ACC112 (cell line): ENCODE measurements at regions not wholly inside any gene's neighbourhood (a gene's known extent, or its start where the extent isn't known, plus 50 kb on each side); places are given as distances from the start of the nearest gene placed in this dataset.

Source experiments
- H2AFZ ChIP-seq: fragments of 200-600 bp; sonication (generic); one replicate; pipeline ENCODE4 v1.6.0; 2017; ENCODE audit warnings: antibody characterized with exemption, low read length; ENCODE audit not compliant: unreplicated experiment
- H3K27ac ChIP-seq: fragments of 200-600 bp; sonication (generic); 2 replicates; pipeline ENCODE4 v1.5.1; 2014; ENCODE audit warnings: low read depth, mild to moderate bottlenecking, antibody characterized with exemption, low read length, moderate library complexity
- H3K27me3 ChIP-seq: fragments of 200-600 bp; sonication (generic); 2 replicates; pipeline ENCODE4 v1.6.1; 2014; ENCODE audit warnings: mild to moderate bottlenecking, antibody characterized with exemption, low read length, moderate library complexity, mixed read lengths; ENCODE audit not compliant: insufficient read depth
- H3K36me3 ChIP-seq: fragments of 200-600 bp; sonication (generic); 2 replicates; pipeline ENCODE4 v1.6.1; 2016; ENCODE audit warnings: mild to moderate bottlenecking, antibody characterized with exemption, low read length, moderate library complexity, mixed read lengths; ENCODE audit not compliant: insufficient read depth
- H3K4me1 ChIP-seq: fragments of 200-600 bp; sonication (generic); one replicate; pipeline ENCODE4 v1.6.1; 2016; ENCODE audit warnings: low read length, mixed read lengths; ENCODE audit not compliant: insufficient read depth, unreplicated experiment, control insufficient read depth
- H3K4me3 ChIP-seq: fragments of 200-600 bp; sonication (generic); 2 replicates; pipeline ENCODE4 v1.5.1; 2014; ENCODE audit warnings: mild to moderate bottlenecking, low read depth, low read length
- H3K79me2 ChIP-seq: fragments of 200-600 bp; sonication (generic); one replicate; pipeline ENCODE4 v1.6.0; 2016; ENCODE audit warnings: low read length; ENCODE audit not compliant: control insufficient read depth, unreplicated experiment, insufficient read depth

DNA sequence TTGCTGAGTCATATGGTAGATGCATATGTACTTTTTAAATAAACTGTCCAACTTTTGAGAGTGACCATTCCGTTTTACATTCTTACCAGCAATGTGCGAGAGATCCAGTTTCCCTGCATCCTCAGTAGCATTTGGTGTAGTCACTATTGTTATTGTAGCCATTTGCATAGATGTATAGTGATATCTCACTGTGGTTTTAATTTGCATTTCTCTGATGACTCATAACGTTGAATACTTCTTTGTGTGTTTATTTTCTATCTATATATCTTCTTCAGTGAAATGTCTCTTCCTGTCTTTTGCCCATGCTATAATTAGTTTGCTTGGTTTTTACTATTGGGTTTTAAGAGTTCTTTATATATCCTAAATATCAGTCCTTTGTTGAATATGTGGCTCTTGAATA, 255.7 kb upstream of the GRM7 start:
- no peak overlapping the region for H3K27ac ChIP-seq
- no peaks in the 10 kb centered on the region for H3K27me3 ChIP-seq
- no peaks in the 10 kb centered on the region for H3K36me3 ChIP-seq
- no peaks in the 10 kb centered on the region for H3K79me2 ChIP-seq
- no peak overlapping the region for H2AFZ ChIP-seq
- H3K4me3 ChIP-seq, result no peak overlapping the region
- no peaks in the 10 kb centered on the region for H3K4me1 ChIP-seq

DNA sequence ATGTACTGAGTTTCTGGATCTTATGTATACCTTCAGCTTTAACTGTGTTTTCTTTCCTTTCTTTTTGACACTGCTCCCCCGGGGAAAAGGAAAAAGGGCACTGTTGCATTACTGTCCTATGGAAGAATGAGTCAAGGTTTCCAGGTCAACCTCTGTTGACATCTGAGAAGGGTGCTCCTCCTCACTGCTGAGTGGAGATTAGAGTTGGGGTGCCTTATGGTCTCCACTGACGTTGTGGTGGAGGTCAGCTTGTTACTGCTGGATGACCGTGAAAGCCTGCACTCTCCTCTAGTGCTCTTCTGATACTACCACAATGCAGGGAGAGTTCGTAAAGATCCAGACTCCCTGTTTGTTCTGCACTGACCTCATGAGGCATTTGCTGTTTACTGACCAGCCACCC, 252.1 kb upstream of the GRM7 start:
- H3K27me3 ChIP-seq, result no peaks in the 10 kb centered on the region
- H3K4me3 ChIP-seq, result no peak overlapping the region
- no peaks in the 10 kb centered on the region for H3K4me1 ChIP-seq
- H2AFZ ChIP-seq, result no peak overlapping the region
- no peaks in the 10 kb centered on the region for H3K79me2 ChIP-seq
- H3K36me3 ChIP-seq, result no peaks in the 10 kb centered on the region
- H3K27ac ChIP-seq, result no peak overlapping the region

DNA sequence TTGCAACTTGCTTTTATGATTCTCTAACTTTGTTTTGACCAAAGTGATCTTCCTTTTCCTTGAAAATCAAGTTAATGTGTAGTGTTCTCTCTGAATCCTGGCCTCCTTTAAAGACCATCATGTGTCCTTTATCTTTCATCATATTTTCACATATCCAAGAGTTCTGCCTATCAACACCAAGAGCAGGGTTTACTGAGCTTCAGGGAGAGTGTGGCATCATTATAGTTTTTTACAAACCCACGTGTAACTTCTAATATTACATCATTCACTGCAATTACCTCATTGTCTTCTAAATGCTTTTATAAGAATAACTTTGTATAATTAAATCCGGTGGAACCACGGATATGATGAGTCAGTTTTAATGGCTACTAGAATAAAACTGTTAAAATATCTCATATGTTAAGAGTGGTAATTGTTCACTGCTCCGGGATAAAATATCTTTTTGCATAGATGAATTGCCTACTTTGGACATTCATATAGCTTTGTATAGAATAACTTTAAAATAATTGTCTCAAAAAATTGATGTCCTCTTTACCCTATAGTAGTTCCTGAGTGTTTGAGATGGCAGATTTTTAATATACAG, 248.8 kb upstream of the GRM7 start:
- Histone ChIP-seq H3K4me3 (no peak overlapping the region), H3K27ac (no peak overlapping the region), H3K4me1 (no peaks in the 10 kb centered on the region), H3K27me3 (no peaks in the 10 kb centered on the region), H2AFZ (no peak overlapping the region), H3K79me2 (no peaks in the 10 kb centered on the region), H3K36me3 (no peaks in the 10 kb centered on the region)

DNA sequence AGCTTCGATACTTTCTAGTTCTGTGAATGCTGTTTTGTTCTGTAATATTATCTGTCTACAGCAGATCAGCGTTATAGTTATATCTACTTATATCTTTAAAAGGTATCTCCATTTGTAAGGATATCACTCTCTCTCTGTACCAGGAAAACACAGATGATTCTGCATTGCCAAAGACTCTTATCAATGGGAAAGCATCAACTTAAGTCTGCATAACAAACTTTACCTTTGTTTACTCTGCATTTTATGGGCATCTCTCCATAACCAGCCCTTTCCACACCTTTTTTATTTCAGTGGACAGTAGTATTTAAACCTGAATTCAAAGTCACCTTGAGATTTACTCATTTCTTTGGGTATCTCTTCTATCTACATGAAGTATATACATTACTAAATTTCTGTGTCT, 238.7 kb upstream of the GRM7 start:
- no peak overlapping the region for H3K27ac ChIP-seq

DNA sequence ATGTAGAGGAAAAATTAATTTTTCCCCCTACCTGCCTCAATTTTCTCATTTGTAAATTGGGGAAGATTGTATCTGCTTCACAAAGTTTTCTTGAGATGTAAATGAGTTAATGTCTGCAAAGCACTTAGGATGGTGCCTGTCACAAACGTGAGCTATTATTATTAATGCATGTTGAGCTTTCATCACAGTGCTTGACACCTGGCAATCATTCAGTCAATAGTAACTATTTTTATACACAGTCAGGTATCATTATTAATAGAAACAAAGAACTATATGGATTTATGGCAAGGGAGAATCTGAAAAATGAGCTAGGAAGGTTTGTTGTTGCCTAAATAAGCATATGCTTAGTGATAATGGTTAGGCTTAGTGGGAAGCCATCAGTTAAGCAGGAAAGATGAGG, 238.2 kb upstream of the GRM7 start:
- no peak overlapping the region for H2AFZ ChIP-seq
- no peaks in the 10 kb centered on the region for H3K4me1 ChIP-seq
- H3K79me2 ChIP-seq, result no peaks in the 10 kb centered on the region
- no peak overlapping the region for H3K4me3 ChIP-seq
- H3K36me3 ChIP-seq, result no peaks in the 10 kb centered on the region
- no peaks in the 10 kb centered on the region for H3K27me3 ChIP-seq
- H3K27ac ChIP-seq, result no peak overlapping the region

More for the DNA sequence above, 238.7 kb upstream of the GRM7 start:
- H3K4me1 ChIP-seq, result no peaks in the 10 kb centered on the region
- H3K27me3 ChIP-seq, result no peaks in the 10 kb centered on the region
- no peaks in the 10 kb centered on the region for H3K79me2 ChIP-seq
- H3K4me3 ChIP-seq, result no peak overlapping the region
- H3K36me3 ChIP-seq, result no peaks in the 10 kb centered on the region
- H2AFZ ChIP-seq, result no peak overlapping the region

DNA sequence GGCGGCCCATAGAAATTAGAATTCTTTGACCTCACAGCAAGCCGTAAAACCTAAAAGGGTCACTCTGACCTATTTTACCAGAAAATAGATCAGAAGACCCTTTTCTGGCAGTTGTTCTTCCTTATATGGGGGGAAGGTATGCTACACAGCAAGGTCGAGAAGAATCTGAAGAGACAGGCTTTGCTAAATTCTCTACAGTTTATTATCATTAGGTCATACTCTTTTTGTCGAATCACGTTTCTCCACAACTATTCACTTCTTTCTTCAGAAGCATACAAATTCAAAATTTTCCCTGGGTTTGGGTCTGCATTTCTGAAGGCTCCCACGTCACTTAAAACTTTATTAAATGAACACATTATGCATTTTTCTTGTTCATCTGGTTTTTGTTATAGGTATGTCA, 229.5 kb upstream of the GRM7 start:
- H2AFZ ChIP-seq, result no peak overlapping the region
- no peaks in the 10 kb centered on the region for H3K4me1 ChIP-seq
- no peak overlapping the region for H3K4me3 ChIP-seq
- no peaks in the 10 kb centered on the region for H3K79me2 ChIP-seq
- no peaks in the 10 kb centered on the region for H3K27me3 ChIP-seq
- H3K27ac ChIP-seq, result no peak overlapping the region
- no peaks in the 10 kb centered on the region for H3K36me3 ChIP-seq

DNA sequence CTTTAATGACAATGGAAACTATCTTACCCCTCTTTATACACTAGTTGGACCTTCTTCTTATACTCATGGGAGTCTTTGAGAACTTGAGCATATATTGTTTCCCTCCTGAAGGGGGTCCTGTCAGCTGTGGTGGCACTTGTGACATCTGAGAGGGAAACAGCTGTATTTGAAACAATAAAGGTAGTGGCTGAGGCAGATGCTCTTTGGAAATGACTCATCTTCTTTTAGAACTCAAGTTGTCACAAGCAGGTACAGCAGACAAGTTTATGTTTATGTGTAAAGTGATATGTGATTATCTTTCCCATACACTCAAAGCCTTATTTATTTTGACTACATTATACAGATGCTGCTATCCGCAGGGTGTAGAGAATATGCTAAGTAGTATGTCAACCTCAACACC, 220.0 kb upstream of the GRM7 start:
- no peak overlapping the region for H3K27ac ChIP-seq
- no peaks in the 10 kb centered on the region for H3K27me3 ChIP-seq
- no peak overlapping the region for H2AFZ ChIP-seq
- H3K4me3 ChIP-seq, result no peak overlapping the region
- H3K79me2 ChIP-seq, result no peaks in the 10 kb centered on the region
- no peaks in the 10 kb centered on the region for H3K4me1 ChIP-seq
- no peaks in the 10 kb centered on the region for H3K36me3 ChIP-seq

DNA sequence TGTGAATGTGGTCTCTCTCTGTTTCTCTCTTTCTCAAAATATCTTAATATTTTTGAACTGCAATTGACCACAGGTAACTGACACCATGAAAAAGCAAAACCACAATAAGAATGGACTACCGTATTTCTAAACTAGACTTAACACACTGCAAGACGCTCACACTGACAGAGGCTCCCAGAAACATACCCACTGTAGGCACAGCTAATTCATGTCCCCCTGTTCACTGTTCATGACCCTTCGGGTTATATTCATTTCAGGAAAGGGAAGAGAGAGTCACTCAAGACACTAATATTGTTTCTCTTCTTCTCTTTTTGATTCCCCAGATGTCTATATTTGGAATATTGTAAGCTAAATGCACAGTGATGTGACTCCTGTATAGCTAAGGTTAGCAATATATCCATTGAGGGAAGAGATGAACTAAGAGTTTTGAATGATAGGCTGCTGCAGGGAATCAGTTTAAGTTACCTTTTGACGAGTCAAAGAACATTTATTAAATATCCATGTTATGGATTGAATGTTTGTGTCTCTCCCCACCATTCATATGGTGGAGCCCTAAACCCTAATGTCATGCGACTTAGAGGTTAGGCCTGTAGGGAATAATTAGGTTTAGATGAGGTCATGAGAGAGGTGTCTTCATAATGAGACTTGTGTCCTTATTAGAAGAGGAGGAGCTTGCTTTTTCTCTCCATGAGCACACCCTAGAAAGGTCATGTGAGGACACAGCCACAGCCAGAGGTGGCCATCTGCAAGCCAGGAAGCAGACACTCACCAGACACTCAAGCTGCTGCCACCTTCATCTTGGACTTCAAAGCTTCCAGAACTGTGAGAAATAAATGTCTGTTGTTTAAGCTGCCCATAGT, 216.6 kb upstream of the GRM7 start:
- Histone ChIP-seq H2AFZ (no peak overlapping the region), H3K79me2 (no peaks in the 10 kb centered on the region), H3K27me3 (no peaks in the 10 kb centered on the region), H3K4me3 (no peak overlapping the region), H3K4me1 (no peaks in the 10 kb centered on the region), H3K36me3 (no peaks in the 10 kb centered on the region), H3K27ac (no peak overlapping the region)

DNA sequence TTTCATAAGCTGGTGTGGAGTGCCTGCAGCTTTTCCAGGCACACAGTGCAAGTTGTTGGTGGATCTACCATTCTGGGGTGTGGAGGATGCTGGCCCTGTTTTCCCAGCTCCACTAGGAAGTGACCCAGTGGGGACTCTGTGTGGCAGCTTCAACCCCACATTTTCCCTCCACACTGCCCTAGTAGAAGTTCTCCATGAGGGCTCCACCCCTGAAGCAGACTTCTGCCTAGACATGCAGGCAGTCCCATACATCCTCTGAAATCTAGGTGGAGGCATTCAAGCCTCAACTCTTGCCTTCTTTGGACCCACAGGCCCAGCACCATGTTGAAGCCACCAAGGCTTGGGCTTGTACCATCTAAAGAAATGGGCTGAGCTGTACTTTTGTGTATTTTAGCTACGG, 206.2 kb upstream of the GRM7 start:
- H3K27me3 ChIP-seq, result no peaks in the 10 kb centered on the region
- H3K79me2 ChIP-seq, result no peaks in the 10 kb centered on the region
- H3K27ac ChIP-seq, result no peak overlapping the region
- no peaks in the 10 kb centered on the region for H3K36me3 ChIP-seq
- no peak overlapping the region for H2AFZ ChIP-seq
- H3K4me1 ChIP-seq, result no peaks in the 10 kb centered on the region
- no peak overlapping the region for H3K4me3 ChIP-seq

DNA sequence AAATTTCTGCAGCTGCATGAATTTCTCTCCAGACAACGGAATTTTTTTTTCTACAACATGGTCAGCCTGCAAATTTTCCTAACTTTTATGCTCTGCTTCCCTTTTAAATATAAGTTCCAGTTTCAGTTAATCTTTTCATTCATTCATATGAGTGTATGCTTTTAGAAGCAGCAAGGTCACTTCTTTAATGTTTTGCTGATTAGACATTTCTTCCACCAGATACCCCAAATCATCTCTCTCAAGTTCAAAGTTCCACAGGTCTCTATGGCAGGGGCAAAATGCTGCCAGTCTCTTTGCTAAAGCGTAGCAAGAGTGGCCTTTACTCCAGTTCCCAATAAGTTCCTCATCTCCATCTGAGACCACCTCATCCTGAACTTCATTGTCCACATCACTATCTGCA, 205.6 kb upstream of the GRM7 start:
- H3K27me3 ChIP-seq, result no peaks in the 10 kb centered on the region
- no peaks in the 10 kb centered on the region for H3K36me3 ChIP-seq

DNA sequence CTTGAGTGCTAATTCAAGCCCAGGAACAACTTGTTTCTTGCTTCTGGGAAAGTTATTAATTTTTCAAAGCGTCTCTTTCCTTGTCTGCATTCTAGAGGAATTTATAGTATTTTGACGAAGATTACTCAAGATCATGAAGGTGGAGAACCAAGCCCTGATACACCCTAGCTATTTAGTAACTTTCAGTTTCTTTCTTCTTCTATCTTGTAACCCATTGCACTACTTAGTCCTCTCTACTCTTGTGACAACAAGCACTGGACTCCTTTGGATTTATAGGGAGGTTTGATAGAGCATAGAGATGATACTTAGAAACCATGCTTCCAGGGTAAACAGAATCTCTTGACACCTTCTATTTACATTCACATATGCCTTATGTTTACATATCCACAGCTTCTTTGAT, 203.3 kb upstream of the GRM7 start:
- Histone ChIP-seq H3K79me2 (no peaks in the 10 kb centered on the region), H3K27me3 (no peaks in the 10 kb centered on the region), H3K36me3 (no peaks in the 10 kb centered on the region), H3K4me3 (no peak overlapping the region), H2AFZ (no peak overlapping the region), H3K27ac (no peak overlapping the region), H3K4me1 (no peaks in the 10 kb centered on the region)

More for the DNA sequence above, 205.6 kb upstream of the GRM7 start:
- Histone ChIP-seq H2AFZ (no peak overlapping the region), H3K79me2 (no peaks in the 10 kb centered on the region), H3K27ac (no peak overlapping the region), H3K4me3 (no peak overlapping the region), H3K4me1 (no peaks in the 10 kb centered on the region)
